ENCODE measurements at regions not wholly inside any gene's neighbourhood (a gene's known extent, or its start where the extent isn't known, plus 50 kb on each side); places are given as distances from the start of the nearest gene placed in this dataset.

DNA sequence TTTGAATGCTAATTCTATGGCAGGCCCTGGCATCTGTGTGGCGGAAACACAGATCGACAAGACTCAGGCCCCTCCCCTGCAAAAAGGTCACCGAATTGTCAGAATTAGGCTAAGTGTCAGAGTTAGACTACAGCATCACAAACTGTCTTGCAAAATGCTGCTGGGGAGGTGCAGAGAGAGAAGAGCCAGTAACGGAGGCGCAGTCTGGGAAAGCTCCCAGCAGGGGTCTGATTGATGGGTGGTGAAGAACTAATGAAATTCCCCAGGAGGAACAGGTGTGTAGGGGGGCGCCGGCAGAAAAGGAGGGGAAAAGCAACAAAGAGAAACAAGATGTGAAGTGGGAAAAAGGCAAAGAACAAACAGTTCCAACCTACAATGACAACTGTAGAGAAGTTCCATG, 72.7 kb upstream of the TAMM41 start:
- ATAC-seq, result no peak

DNA sequence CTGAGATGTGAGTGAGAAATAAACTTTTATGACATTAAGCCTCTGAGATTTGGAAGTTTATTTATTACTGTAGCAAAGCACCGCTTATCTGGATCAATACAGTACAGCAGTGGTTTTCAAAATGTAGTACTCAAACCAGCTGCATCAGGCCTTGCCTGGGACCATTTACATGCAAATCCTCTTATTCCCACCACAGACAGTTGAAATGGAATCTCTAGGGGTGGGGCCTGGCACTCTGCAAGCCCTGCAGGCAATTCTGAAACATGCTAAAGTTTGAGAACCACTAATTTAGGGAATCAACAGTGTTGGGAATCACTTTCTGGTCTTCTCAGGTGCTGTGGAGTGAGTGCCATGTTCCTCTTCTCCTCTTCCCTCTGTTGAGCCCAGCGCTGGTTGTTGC, 77.8 kb upstream of the TAMM41 start:
- ATAC-seq, result no peak

DNA sequence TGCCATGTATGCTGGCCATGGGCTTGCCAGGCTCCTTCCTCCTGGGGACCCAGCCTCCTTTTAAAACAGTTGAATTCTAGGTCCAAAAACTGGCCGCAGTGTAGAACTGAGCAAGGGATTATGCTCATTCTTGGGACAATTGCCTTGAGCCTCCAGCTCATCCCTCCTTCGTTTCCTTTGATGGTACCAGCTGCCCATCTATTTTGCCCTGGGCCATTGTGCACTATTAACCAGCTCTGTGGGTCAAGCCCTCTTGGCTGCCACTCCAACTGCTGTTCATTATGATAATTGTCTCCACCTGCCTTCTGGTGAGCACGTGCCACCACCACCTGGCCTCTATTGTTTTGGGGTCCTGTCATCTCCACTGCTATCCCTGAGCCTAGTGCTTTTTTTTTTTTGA, 75.8 kb upstream of the SYN2 start:
- no peak for ATAC-seq

DNA sequence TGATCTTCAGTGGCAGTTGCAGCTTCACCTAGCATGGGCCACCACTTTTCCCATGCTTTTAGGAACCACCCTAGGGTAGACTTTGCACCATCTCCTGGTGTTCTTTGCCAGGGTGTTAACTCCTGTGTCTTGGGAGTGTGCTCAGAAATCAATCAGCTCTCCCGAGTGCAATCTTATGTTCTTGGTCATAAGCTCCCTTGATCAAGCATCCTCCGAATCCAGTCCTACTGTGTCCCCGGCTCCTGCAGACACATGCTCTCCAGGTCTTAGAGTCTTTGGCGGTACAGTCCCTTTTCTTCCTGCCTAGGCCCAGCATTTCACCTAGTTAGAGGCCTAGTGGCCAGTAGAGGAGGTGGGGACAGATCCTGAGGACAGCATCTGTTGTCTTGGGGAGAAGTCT, 74.7 kb upstream of the SYN2 start:
- ATAC-seq, result no peak

DNA sequence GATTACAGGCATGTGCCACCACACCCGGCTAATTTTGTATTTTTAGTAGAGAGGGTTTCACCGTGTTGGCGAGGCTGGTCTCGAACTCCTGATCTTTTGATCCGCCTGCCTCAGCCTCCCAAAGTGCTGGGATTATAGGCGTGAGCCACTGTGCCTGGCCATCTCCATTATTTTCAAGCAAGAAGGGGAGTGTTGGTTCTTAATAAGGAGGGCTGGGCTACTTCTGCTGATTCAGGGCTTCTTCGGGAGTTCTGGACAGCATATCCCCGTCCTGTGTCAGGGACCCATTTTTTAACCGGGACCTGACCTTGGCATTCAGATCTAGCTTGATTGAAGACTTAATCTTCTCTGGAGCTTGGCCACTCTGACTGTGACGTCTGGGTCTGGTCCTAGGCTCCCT, 74.1 kb upstream of the SYN2 start:
- no peak for ATAC-seq

DNA sequence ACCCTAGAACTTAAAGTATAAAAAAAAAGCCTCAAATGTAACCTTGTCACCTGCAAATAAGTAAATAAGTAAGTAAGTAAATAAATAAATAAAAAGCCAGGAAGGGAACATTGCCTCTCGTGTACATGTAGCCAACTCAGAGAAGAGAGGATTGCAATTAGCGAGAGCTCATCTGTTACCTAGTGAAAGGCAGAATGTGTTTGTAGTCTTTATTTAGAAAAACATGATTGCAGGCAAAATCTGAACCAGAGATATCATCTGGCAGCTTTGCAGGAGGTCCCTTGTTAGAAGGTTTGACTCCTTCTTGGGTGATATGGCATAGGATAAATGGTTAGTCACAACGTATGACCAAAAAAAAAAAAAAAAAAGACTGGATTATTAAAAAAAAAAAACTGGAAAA, 71.6 kb upstream of the SYN2 start:
- no peak for ATAC-seq

DNA sequence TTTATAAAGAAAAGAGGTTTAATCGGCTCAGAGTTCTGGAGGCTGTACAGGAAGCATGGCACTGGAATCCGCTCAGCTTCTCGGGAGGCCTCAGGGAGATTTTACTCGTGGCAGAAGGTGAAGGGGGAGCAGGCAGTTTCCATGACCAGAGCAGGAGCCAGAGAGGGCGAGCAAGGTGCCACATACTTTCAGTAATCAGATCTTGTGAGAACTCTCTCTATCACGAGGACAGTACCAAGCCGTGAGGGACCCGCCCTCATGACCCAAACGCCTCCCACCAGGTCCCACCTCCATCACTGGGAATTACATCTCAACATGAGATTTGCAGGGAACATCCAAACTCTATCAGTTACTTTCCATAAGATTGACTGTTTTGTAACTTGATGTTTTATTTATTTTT, 70.7 kb upstream of the SYN2 start:
- no peak for ATAC-seq

DNA sequence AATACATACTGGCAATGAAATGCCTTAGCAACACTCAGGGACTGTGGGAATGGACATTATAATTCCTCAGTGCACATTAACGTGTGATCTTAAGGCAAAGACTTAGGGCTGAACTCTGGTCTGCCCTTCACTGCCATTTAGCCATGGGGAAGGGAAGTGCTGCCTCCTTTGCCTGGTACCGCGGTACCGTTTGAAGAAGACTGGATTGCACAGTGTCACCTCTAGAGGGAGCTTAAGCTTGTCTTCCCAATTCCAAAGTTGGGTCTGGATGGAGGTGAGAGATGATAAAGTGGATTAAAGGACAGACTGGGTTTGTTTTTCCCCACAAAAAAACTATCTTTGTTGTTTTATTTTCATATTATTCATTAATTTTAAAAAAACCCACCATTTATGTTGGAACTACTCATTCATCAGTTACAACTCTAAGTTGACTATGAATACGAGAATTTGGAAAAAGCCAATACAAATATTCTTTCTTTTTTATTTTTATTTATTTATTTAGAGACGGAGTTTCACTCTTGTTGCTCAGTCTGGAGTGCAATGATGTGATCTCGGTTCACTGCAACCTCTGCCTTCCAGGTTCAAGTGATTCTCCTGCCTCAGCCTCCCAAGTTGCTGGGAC, 60.0 kb upstream of the SYN2 start:
- peak; percentile 76 for ATAC-seq

DNA sequence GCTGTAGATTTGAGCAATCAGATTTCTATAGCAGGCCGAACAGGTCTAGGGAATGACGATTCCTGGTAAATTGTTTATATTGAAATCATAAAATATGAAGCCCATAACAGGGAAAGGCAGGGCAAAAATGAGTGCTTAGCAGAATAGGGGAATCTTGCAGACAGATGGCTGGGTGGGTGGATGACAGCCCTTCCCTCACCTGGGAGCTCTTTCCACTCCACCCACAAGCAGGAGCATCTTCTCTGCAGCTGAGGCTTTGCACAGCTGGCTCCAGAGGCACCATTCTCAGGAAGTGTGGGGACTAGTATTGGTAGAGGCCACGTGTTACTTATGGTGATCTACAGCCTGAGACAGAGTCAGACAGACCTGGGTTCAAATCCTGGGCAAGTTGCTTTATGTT, 55.9 kb upstream of the SYN2 start:
- no peak for ATAC-seq

DNA sequence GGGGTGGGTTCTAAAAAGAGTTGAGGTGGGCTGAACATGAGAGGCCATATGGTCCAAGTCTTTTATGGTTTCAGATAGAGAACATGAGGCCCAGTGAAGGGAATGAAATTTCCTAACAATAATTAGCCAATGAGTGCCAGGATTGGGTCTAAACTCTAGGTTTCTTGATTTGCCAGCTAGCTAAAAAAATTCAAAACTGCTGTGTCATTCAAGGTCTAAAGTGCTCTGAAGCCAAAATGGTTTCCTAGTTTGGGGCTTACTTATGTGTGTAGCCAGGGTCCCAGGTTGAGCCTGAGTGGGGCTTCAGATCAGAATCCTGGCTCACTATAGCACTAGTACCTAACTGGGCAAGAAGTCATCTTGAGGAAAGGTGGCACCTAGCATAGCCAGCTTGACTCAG, 55.3 kb upstream of the SYN2 start:
- no peak for ATAC-seq

DNA sequence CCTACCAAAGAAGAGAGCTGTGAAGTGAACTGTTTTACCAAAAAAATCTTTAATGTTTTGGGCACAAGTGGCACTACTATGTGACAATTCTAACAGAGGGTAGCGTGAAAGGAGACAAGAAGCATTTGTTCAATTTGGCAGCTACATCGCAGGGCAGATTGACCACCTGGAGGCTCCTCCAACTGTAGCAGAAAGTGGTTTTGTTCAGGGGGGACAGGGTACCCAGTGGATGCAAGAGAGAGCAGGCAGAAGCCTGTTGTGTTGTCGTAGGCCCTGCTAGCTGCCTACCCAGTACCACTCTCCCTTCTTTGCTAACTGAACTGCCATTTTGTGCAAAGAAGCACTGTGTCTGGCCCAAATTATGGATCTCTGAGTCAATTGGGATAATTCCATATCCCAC, 54.8 kb upstream of the SYN2 start:
- no peak for ATAC-seq

DNA sequence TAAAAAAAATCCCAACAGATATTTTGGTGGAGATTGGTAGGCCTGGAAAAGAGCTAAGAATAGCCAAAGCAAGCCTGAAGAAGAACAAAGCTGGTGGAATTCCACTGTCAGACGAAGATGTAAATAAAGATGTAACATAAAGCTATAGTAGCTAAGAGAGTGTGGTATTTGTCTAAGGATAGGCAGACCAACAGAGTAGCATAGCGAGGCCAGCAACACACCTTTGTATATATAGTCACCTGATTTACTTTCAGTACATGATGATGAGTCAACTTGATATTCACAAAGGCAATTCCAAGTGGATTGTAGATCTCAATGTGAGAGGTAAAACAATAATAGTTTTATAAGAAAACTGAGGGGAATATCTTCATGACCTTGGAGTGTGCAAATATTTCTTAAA, 53.6 kb upstream of the SYN2 start:
- ATAC-seq, result peak; percentile 64

DNA sequence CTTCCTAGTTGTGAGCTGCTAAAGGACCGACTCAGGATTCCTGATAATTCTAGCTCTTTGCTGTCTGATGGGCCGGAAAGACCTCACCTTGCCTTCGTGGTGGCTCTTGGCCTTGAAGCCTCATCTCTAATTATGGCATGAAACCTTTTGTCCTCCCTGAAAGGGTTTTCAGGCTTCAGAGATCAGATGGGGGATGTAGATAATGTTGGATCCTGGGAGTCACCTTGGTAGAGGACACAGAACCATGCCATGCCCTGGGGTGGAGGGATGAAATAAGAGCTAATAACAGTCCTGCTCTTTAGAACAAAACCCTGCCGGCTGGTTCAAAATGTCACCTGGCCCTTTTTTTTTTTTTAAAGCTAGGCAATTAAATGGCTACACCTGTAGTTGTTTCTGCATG, 50.8 kb upstream of the SYN2 start:
- no peak for ATAC-seq

DNA sequence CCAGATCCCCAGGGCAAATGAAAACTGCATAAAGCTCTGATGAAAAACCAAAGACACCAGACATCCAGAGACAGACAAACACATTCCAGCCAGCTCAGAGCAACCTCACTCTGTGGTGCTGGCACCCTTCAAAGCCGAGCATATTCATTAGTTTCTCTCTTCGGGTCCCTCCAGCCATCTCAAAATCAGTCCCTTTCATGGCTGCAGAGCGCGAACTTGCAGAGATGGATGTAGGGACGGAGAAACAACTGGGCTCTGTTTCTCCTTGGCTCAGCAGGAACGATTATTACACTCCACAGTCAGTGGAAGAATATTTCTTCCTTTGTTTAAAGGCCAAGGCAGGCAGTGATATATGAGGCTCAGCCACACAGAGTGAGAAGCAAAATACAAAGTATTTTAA, 50.4 kb upstream of the SYN2 start:
- ATAC-seq, result no peak

DNA sequence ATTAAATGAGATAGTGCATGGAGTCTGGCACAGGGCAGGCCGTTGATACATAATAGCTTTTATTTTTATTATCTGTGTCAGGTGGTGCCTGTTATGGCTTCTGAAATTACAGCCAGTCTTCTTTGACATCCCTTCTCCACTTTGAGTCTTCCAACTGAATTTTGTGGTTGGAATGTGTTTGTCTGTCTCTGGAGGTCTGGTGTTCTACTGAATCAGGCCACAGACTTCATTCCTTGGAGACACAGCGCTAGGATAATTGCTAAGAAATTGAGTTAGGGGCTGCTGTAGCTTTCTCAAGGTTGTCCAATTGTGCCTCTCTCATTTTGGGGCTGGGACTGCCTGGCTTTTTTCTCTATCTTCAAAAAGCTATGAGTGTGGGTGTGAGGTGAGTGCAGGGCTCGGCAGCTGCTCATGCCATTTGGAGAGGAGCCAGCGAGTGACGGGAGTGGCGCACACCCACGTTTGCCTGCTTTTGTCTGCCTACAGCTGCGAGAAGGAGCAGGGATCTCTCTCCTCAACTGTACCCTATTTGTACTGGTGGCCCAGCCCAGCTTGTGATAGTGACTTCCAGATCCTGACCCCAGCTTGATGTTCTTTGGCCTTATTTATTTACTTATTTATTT, 49.8 kb upstream of the SYN2 start:
- no peak for ATAC-seq
